ENCODE measurements at regions not wholly inside any gene's neighbourhood (a gene's known extent, or its start where the extent isn't known, plus 50 kb on each side); places are given as distances from the start of the nearest gene placed in this dataset.
A peak's percentile ranks its signal among the peaks of the same experiment; 100 is the strongest.

DNA sequence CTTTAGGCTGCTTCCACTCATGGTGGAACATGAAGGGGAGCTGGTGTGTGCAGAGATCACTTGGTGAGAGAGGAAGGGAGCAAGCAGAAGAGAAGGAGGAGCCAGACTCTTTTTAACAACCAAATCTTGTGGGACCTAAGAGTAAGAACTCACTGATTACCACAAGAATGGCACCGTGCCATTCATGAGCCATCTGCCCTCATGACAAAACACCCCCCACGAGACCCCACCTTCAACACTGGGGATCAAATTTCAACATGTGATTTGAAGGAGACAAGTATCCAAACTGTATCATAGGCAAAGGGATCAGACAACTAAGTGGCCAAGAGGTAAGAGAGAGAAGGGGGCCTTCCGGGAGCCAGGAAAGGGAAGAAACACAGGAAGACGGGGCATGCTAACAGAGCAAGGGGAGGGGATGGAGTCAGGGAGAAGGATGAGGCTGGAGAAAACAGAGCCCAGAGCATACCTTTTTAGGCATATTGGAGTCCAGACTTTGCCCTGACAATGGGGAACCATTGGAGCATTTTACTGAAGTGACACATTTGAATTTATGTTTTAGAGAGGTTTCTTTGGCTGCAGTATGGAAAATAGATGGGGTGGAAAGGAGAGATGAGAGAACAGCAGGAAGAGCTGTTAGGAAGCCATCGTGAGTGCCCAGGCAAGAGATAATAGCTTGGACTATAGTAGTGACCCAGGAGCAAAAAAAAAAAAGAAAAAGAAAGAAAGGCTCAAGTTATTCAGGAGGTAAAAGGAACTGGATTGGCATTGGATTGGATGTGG lies 204.4 kb upstream of the NUDT4 start:
- Histone ChIP-seq H3K27ac (ENCODE audit: low read depth, low read length) (no peak overlapping the region), H3K79me1 (ENCODE audit: low read length) (no peaks in the 10 kb centered on the region), H2AFZ (ENCODE audit: insufficient read depth, low read length, poor library complexity) (peak overlapping the region; percentile 5), H2BK5ac (ENCODE audit: low read depth, low read length, poor library complexity) (no peak overlapping the region), H3K36me3 (ENCODE audit: control insufficient read depth in 1 of 2, insufficient read depth in 2 of 2, low read length in 2 of 2) (no peaks in the 10 kb centered on the region), H3K14ac (ENCODE audit: low read length) (no peak overlapping the region), H3K4me1 (ENCODE audit: control insufficient read depth in 1 of 2, insufficient read depth in 2 of 2, low read length in 2 of 2) (no peaks in the 10 kb centered on the region), H3K79me2 (ENCODE audit: control insufficient read depth, insufficient read depth, low read length, poor library complexity) (no peaks in the 10 kb centered on the region), H2AK5ac (ENCODE audit: low read length) (no peak overlapping the region), H3K27me3 (ENCODE audit: insufficient read depth, low read length) (no peaks in the 10 kb centered on the region), H4K91ac (ENCODE audit: low read depth, low read length) (no peak overlapping the region), H3K4me3 (ENCODE audit: low read depth, low read length) (no peak overlapping the region), H3K9me3 (ENCODE audit: insufficient read depth, low read depth, low read length) (no peaks in the 10 kb centered on the region), H4K12ac (ENCODE audit: low read depth, low read length) (no peak overlapping the region), H3K9ac (ENCODE audit: low read length) (no peak overlapping the region), H2BK12ac (ENCODE audit: low read length) (no peak overlapping the region), H3K18ac (ENCODE audit: low read length) (no peak overlapping the region), H2BK120ac (ENCODE audit: insufficient read depth, low read length, poor library complexity) (no peak overlapping the region), H4K8ac (ENCODE audit: low read depth, low read length) (no peak overlapping the region), H3K4me2 (ENCODE audit: low read length) (no peak overlapping the region), H3K23ac (ENCODE audit: low read length) (no peak overlapping the region), H3K4ac (ENCODE audit: low read depth, low read length) (no peak overlapping the region)
- no CpG with 5 or more reads among the region's 5 CpGs for WGBS (ENCODE audit: extremely low coverage, insufficient coverage, insufficient read length)
- no peak for DNase-seq

DNA sequence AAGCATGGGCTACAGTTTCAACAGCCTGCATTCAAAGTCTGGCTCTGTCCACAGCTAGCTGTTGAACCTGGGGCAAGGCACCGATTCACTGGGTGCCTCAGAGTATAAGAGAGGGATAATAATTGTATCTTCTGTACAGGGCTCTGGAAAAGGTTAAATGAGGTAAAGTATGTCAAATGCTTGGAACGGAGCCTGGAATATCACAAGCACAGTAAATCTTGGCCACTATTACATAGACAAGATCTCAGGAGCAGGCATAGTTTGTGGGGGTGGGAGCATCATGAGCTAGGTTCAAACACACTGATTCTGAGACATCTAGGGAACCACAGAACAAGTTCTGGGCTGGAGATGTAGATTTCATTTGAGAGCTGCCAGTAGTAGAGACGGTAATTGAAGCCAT lies 203.7 kb upstream of the NUDT4 start:
- H4K12ac ChIP-seq (ENCODE audit: low read depth, low read length) = no peak overlapping the region

DNA sequence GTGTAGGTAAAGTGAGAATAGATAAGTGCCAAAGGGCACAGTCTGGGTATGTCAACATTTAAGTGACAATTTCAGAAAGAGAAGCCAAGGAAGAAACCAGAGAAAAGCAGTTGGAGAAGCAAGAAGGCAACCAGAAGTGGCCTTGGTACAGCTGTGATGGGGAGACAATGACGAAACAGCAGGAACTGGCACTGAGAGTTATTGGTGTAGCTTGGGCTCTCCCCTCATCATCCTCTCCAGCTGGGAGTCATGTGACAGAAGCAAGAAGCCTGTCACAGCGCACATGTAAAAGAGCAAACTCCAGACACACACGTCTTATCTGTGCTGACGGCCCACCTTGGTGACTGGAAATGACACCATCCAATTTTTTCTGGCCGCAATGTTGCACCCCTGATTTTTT lies 203.3 kb upstream of the NUDT4 start:
- no peak overlapping the region for H2BK12ac ChIP-seq (ENCODE audit: low read length)
- no peak overlapping the region for H4K91ac ChIP-seq (ENCODE audit: low read depth, low read length)
- no peaks in the 10 kb centered on the region for H3K79me1 ChIP-seq (ENCODE audit: low read length)
- H3K4me3 ChIP-seq (ENCODE audit: low read depth, low read length) = no peak overlapping the region
- DNase-seq = no peak
- H3K14ac ChIP-seq (ENCODE audit: low read length) = no peak overlapping the region
- no peak overlapping the region for H3K27ac ChIP-seq (ENCODE audit: low read depth, low read length)
- no peak overlapping the region for H3K9ac ChIP-seq (ENCODE audit: low read length)
- no peak overlapping the region for H3K4me2 ChIP-seq (ENCODE audit: low read length)
- no peaks in the 10 kb centered on the region for H3K9me3 ChIP-seq (ENCODE audit: insufficient read depth, low read depth, low read length)
- H2BK120ac ChIP-seq (ENCODE audit: insufficient read depth, low read length, poor library complexity) = no peak overlapping the region
- no peak overlapping the region for H2BK5ac ChIP-seq (ENCODE audit: low read depth, low read length, poor library complexity)
- no peak overlapping the region for H4K12ac ChIP-seq (ENCODE audit: low read depth, low read length)
- no peaks in the 10 kb centered on the region for H3K36me3 ChIP-seq (ENCODE audit: control insufficient read depth in 1 of 2, insufficient read depth in 2 of 2, low read length in 2 of 2)
- WGBS (ENCODE audit: extremely low coverage, insufficient coverage, insufficient read length) = no CpG with 5 or more reads among the region's 5 CpGs
- no peak overlapping the region for H4K8ac ChIP-seq (ENCODE audit: low read depth, low read length)
- no peak overlapping the region for H3K23ac ChIP-seq (ENCODE audit: low read length)
- no peak overlapping the region for H2AFZ ChIP-seq (ENCODE audit: insufficient read depth, low read length, poor library complexity)
- no peak overlapping the region for H2AK5ac ChIP-seq (ENCODE audit: low read length)
- no peaks in the 10 kb centered on the region for H3K79me2 ChIP-seq (ENCODE audit: control insufficient read depth, insufficient read depth, low read length, poor library complexity)
- no peak overlapping the region for H3K18ac ChIP-seq (ENCODE audit: low read length)
- no peak overlapping the region for H3K4ac ChIP-seq (ENCODE audit: low read depth, low read length)
- no peaks in the 10 kb centered on the region for H3K27me3 ChIP-seq (ENCODE audit: insufficient read depth, low read length)
- H3K4me1 ChIP-seq (ENCODE audit: control insufficient read depth in 1 of 2, insufficient read depth in 2 of 2, low read length in 2 of 2) = no peaks in the 10 kb centered on the region

More for the DNA sequence above, 203.7 kb upstream of the NUDT4 start:
- Histone ChIP-seq H2BK5ac (ENCODE audit: low read depth, low read length, poor library complexity) (no peak overlapping the region), H4K8ac (ENCODE audit: low read depth, low read length) (no peak overlapping the region), H3K23ac (ENCODE audit: low read length) (no peak overlapping the region), H3K4me3 (ENCODE audit: low read depth, low read length) (no peak overlapping the region), H3K4me1 (ENCODE audit: control insufficient read depth in 1 of 2, insufficient read depth in 2 of 2, low read length in 2 of 2) (no peaks in the 10 kb centered on the region), H4K91ac (ENCODE audit: low read depth, low read length) (no peak overlapping the region), H3K27me3 (ENCODE audit: insufficient read depth, low read length) (no peaks in the 10 kb centered on the region), H2AFZ (ENCODE audit: insufficient read depth, low read length, poor library complexity) (no peak overlapping the region), H2AK5ac (ENCODE audit: low read length) (no peak overlapping the region), H3K18ac (ENCODE audit: low read length) (no peak overlapping the region), H3K14ac (ENCODE audit: low read length) (no peak overlapping the region), H3K36me3 (ENCODE audit: control insufficient read depth in 1 of 2, insufficient read depth in 2 of 2, low read length in 2 of 2) (no peaks in the 10 kb centered on the region), H3K9me3 (ENCODE audit: insufficient read depth, low read depth, low read length) (no peaks in the 10 kb centered on the region), H3K79me1 (ENCODE audit: low read length) (no peaks in the 10 kb centered on the region), H3K4me2 (ENCODE audit: low read length) (no peak overlapping the region), H2BK12ac (ENCODE audit: low read length) (no peak overlapping the region), H3K9ac (ENCODE audit: low read length) (no peak overlapping the region), H3K79me2 (ENCODE audit: control insufficient read depth, insufficient read depth, low read length, poor library complexity) (no peaks in the 10 kb centered on the region), H3K4ac (ENCODE audit: low read depth, low read length) (no peak overlapping the region), H3K27ac (ENCODE audit: low read depth, low read length) (no peak overlapping the region), H2BK120ac (ENCODE audit: insufficient read depth, low read length, poor library complexity) (no peak overlapping the region)
- DNase-seq = no peak
- no CpG with 5 or more reads among the region's 3 CpGs for WGBS (ENCODE audit: extremely low coverage, insufficient coverage, insufficient read length)

DNA sequence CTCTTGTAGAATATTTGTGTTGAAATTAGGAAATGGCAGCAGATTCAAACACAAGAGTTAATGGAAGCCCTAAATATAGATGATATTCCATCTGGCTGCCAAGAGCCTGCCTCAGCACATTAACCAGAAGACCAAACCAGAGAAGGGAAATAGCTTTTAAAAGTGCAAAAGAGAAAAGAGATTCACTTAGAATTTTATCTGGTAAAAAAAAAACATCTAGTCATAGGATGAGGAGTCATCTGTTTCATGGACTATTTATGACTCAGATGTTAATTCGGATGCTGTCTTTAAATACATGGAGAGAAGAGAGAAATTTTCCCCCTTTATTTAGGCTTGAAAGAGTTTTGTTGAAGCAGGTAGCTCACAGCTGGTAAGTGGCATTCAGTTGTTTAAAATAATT lies 201.6 kb upstream of the NUDT4 start:
- Histone ChIP-seq H3K14ac (ENCODE audit: low read length) (no peak overlapping the region), H3K27me3 (ENCODE audit: insufficient read depth, low read length) (no peaks in the 10 kb centered on the region), H2BK120ac (ENCODE audit: insufficient read depth, low read length, poor library complexity) (no peak overlapping the region), H4K12ac (ENCODE audit: low read depth, low read length) (no peak overlapping the region), H3K4ac (ENCODE audit: low read depth, low read length) (no peak overlapping the region), H4K91ac (ENCODE audit: low read depth, low read length) (no peak overlapping the region), H3K27ac (ENCODE audit: low read depth, low read length) (no peak overlapping the region), H2BK5ac (ENCODE audit: low read depth, low read length, poor library complexity) (no peak overlapping the region), H3K79me2 (ENCODE audit: control insufficient read depth, insufficient read depth, low read length, poor library complexity) (no peaks in the 10 kb centered on the region), H3K9me3 (ENCODE audit: insufficient read depth, low read depth, low read length) (no peaks in the 10 kb centered on the region), H2BK12ac (ENCODE audit: low read length) (no peak overlapping the region), H3K9ac (ENCODE audit: low read length) (no peak overlapping the region), H3K4me3 (ENCODE audit: low read depth, low read length) (no peak overlapping the region), H2AK5ac (ENCODE audit: low read length) (no peak overlapping the region), H3K18ac (ENCODE audit: low read length) (no peak overlapping the region), H2AFZ (ENCODE audit: insufficient read depth, low read length, poor library complexity) (no peak overlapping the region), H4K8ac (ENCODE audit: low read depth, low read length) (no peak overlapping the region), H3K4me1 (ENCODE audit: control insufficient read depth in 1 of 2, insufficient read depth in 2 of 2, low read length in 2 of 2) (no peaks in the 10 kb centered on the region), H3K79me1 (ENCODE audit: low read length) (no peaks in the 10 kb centered on the region), H3K36me3 (ENCODE audit: control insufficient read depth in 1 of 2, insufficient read depth in 2 of 2, low read length in 2 of 2) (no peaks in the 10 kb centered on the region), H3K4me2 (ENCODE audit: low read length) (no peak overlapping the region), H3K23ac (ENCODE audit: low read length) (no peak overlapping the region)
- WGBS (ENCODE audit: extremely low coverage, insufficient coverage, insufficient read length) = no CpG with 5 or more reads among the region's 1 CpG
- no peak for DNase-seq
